NB4 (cell line): ENCODE measurements at regions not wholly inside any gene's neighbourhood (a gene's known extent, or its start where the extent isn't known, plus 50 kb on each side); places are given as distances from the start of the nearest gene placed in this dataset.

ENCODE experiments used
- MYC ChIP-seq: IDR thresholded peaks from 2 replicates; pipeline ENCODE4 v1.6.1; 2011; ENCODE audit warnings: low read depth, low read length
- POLR2A ChIP-seq: IDR thresholded peaks from 2 replicates; pipeline ENCODE4 v1.6.1; 2011; ENCODE audit warnings: mild to moderate bottlenecking; ENCODE audit not compliant: insufficient read length; ENCODE audit errors: extremely low read depth
- TF ChIP-seq, protein P1 (sequence below): IDR thresholded peaks from one replicate; pipeline ENCODE4 v1.5.1; 2012; ENCODE audit warnings: low read depth, low read length
- TF ChIP-seq, protein P2 (sequence below): IDR thresholded peaks from 2 replicates; pipeline ENCODE4 v1.6.1; 2011; ENCODE audit warnings: low read depth, low read length

GRCh38 chr6:134768931-134769330 is 181.0 kb downstream of the ALDH8A1 start:
- no peak for TF ChIP-seq POLR2A
- TF ChIP-seq, protein P1, sequence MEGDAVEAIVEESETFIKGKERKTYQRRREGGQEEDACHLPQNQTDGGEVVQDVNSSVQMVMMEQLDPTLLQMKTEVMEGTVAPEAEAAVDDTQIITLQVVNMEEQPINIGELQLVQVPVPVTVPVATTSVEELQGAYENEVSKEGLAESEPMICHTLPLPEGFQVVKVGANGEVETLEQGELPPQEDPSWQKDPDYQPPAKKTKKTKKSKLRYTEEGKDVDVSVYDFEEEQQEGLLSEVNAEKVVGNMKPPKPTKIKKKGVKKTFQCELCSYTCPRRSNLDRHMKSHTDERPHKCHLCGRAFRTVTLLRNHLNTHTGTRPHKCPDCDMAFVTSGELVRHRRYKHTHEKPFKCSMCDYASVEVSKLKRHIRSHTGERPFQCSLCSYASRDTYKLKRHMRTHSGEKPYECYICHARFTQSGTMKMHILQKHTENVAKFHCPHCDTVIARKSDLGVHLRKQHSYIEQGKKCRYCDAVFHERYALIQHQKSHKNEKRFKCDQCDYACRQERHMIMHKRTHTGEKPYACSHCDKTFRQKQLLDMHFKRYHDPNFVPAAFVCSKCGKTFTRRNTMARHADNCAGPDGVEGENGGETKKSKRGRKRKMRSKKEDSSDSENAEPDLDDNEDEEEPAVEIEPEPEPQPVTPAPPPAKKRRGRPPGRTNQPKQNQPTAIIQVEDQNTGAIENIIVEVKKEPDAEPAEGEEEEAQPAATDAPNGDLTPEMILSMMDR, result no peak
- TF ChIP-seq, protein P2, sequence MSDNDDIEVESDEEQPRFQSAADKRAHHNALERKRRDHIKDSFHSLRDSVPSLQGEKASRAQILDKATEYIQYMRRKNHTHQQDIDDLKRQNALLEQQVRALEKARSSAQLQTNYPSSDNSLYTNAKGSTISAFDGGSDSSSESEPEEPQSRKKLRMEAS, result no peak
- no peak for TF ChIP-seq MYC
